H1 (cell line): ENCODE measurements at regions not wholly inside any gene's neighbourhood (a gene's known extent, or its start where the extent isn't known, plus 50 kb on each side); places are given as distances from the start of the nearest gene placed in this dataset.

Experiments used
- CHD7 ChIP-seq: fragments of 300-600 bp; sonication (generic); IDR thresholded peaks from 2 replicates; pipeline ENCODE4 v1.7.1; 2012; ENCODE audit warnings: low read length, moderate library complexity, mild to moderate bottlenecking, inconsistent platforms; ENCODE audit not compliant: insufficient replicate concordance
- JUN ChIP-seq: IDR thresholded peaks from 2 replicates; pipeline ENCODE4 v1.6.1; 2011; ENCODE audit warnings: low read depth, mild to moderate bottlenecking, improper control_type of control experiment, low read length
- MAX ChIP-seq: IDR thresholded peaks from 2 replicates; pipeline ENCODE4 v1.6.1; 2012; ENCODE audit warnings: inconsistent platforms
- RAD21 ChIP-seq, 2 experiments: IDR thresholded peaks in 1 of 2; conservative IDR thresholded peaks in 1 of 2; 2 replicates each; pipeline ENCODE4 v1.6.1; 2011; ENCODE audit warnings: low read depth in 2 of 2, low read length in 2 of 2, improper control_type of control experiment in 1 of 2, inconsistent platforms in 1 of 2, mild to moderate bottlenecking in 1 of 2, moderate library complexity in 1 of 2

GRCh38 chr2:234425639-234426603 is 71.0 kb downstream of the ARL4C start (continued):
- TF ChIP-seq CHD7, result no peak
- no peak for TF ChIP-seq MAX
- TF ChIP-seq JUN, result no peak
- TF ChIP-seq RAD21 (IDR thresholded peaks at IDR 0.05 in 1 of 2, conservative IDR thresholded peaks at IDR 0.05 in 1 of 2; ENCODE audit: low read depth in 2 of 2, low read length in 2 of 2), result no peak
- TF ChIP-seq, all 59 proteins: peak for 0
